ENCODE measurements at regions not wholly inside any gene's neighbourhood (a gene's known extent, or its start where the extent isn't known, plus 50 kb on each side); places are given as distances from the start of the nearest gene placed in this dataset.
"Not testable (repeated sequence)": the region's sequence is repeated elsewhere in the genome, so short reads cannot be mapped to it uniquely, and the experiment has no call there.

- H3K4me3 ChIP-seq; H3K4me1 ChIP-seq; H3K9me3 ChIP-seq; H3K36me3 ChIP-seq; H3K27ac ChIP-seq; H3K27me3 ChIP-seq; intact Hi-C loops (cut with DNase I; ENCODE audit: low total_unique reads); DNase-seq; in situ Hi-C loops (cut with MboI; ENCODE audit: low pct_ligation_motif_present in 1 of 4, low pct_unique_long_range_greater_than_20kb in 1 of 4, low sequenced_read_pairs in 3 of 4): not testable (repeated sequence)
- 83% methylated on average over 3 of the region's 3 CpGs; no CpG with 5 or more reads in 1 of the 2 donors for WGBS, 2 donors (ENCODE audit: low coverage in 1 of 2)
These were observed 60.0 kb upstream of the GPC3 start for GRCh38 chrX:134045372-134045771.

GRCh38 chrX:134067107-134067506 lies 81.7 kb upstream of the GPC3 start:
- DNase-seq; H3K4me3 ChIP-seq; in situ Hi-C loops (cut with MboI; ENCODE audit: low pct_ligation_motif_present in 1 of 4, low pct_unique_long_range_greater_than_20kb in 1 of 4, low sequenced_read_pairs in 3 of 4); H3K4me1 ChIP-seq; H3K27me3 ChIP-seq; H3K27ac ChIP-seq; H3K9me3 ChIP-seq; H3K36me3 ChIP-seq; intact Hi-C loops (cut with DNase I; ENCODE audit: low total_unique reads): not testable (repeated sequence)
- WGBS, 2 donors (ENCODE audit: low coverage in 1 of 2) = 94% methylated on average over 3 of the region's 3 CpGs; no CpG with 5 or more reads in 1 of the 2 donors

- H3K9me3 ChIP-seq; H3K27me3 ChIP-seq; in situ Hi-C loops (cut with MboI; ENCODE audit: low pct_ligation_motif_present in 1 of 4, low pct_unique_long_range_greater_than_20kb in 1 of 4, low sequenced_read_pairs in 3 of 4); H3K4me1 ChIP-seq; H3K36me3 ChIP-seq; DNase-seq; intact Hi-C loops (cut with DNase I; ENCODE audit: low total_unique reads); H3K27ac ChIP-seq; H3K4me3 ChIP-seq: not testable (repeated sequence)
- 66% methylated on average over 6 of the region's 6 CpGs; no CpG with 5 or more reads in 1 of the 2 donors for WGBS, 2 donors (ENCODE audit: low coverage in 1 of 2)
These were observed 86.5 kb upstream of the GPC3 start for GRCh38 chrX:134071899-134072298.

- H3K4me1 ChIP-seq = no peaks in the 10 kb centered on the region
- no peak overlapping the region for H3K27ac ChIP-seq
- no peaks in the 10 kb centered on the region for H3K27me3 ChIP-seq
- 65% methylated on average over 2 of the region's 2 CpGs; no CpG with 5 or more reads in 1 of the 2 donors for WGBS, 2 donors (ENCODE audit: low coverage in 1 of 2)
- no peaks in the 10 kb centered on the region for H3K36me3 ChIP-seq
- H3K9me3 ChIP-seq = no peaks in the 10 kb centered on the region
- in situ Hi-C loops (cut with MboI; ENCODE audit: low pct_ligation_motif_present in 1 of 4, low pct_unique_long_range_greater_than_20kb in 1 of 4, low sequenced_read_pairs in 3 of 4) = no loop called here
- TF ChIP-seq POLR2A (IDR thresholded peaks at IDR 0.05) (no peak), EP300 (IDR thresholded peaks at IDR 0.05; ENCODE audit: low read depth) (no peak), POLR2AphosphoS5 (IDR thresholded peaks at IDR 0.05) (no peak), CTCF (IDR thresholded peaks at IDR 0.05) (no peak)
- no peak overlapping the region for H3K4me3 ChIP-seq
- DNase-seq = no peak
- intact Hi-C loops (cut with DNase I; ENCODE audit: low total_unique reads) = no loop called here
These were observed 87.9 kb upstream of the GPC3 start for GRCh38 chrX:134073341-134073740.

GRCh38 chrX:134074151-134074550 lies 88.8 kb upstream of the GPC3 start:
- Histone ChIP-seq H3K9me3 (no peaks in the 10 kb centered on the region), H3K27me3 (no peaks in the 10 kb centered on the region), H3K36me3 (no peaks in the 10 kb centered on the region), H3K27ac (no peak overlapping the region), H3K4me3 (no peak overlapping the region), H3K4me1 (no peaks in the 10 kb centered on the region)
- WGBS, 2 donors (ENCODE audit: low coverage in 1 of 2) = 67 to 90% methylated on average over 2 to 3 of the region's 3 CpGs
- no peak for TF ChIP-seq EP300 (IDR thresholded peaks at IDR 0.05; ENCODE audit: low read depth)
- no peak for TF ChIP-seq POLR2A (IDR thresholded peaks at IDR 0.05)
- TF ChIP-seq CTCF (IDR thresholded peaks at IDR 0.05) = no peak
- no peak for TF ChIP-seq POLR2AphosphoS5 (IDR thresholded peaks at IDR 0.05)
- no peak for DNase-seq
- in situ Hi-C loops (cut with MboI; ENCODE audit: low pct_ligation_motif_present in 1 of 4, low pct_unique_long_range_greater_than_20kb in 1 of 4, low sequenced_read_pairs in 3 of 4) (no loop called here), intact Hi-C loops (cut with DNase I; ENCODE audit: low total_unique reads) (no loop called here)
